ENCODE measurements at regions not wholly inside any gene's neighbourhood (a gene's known extent, or its start where the extent isn't known, plus 50 kb on each side); places are given as distances from the start of the nearest gene placed in this dataset.

DNA sequence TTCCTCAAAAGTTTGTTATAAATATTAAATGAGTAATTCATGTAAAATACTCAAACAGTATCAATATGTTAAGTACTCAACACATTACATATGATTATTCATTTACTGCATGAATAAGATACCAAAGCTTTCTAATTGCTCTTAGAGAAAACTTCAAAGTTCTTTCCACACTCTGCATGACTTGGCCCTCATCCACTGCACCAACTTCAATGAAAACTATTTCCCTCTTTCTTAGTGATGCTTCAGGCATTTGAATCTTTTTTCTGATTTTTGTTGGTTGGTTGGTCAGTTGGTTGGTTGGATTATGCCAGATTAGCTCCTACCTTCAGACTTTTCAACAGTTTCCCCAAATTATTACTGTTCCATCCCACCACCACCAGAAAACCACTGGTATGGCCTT, 314.7 kb upstream of the RGMB start:
- 0 out of 2 replicates have a peak, but pooled peaks cover 5% of the 10 kb centered on the region for H3K4me1 Mint-ChIP-seq
- ChIA-PET POLR2A (no interaction called here), CTCF (no interaction called here)
- H3K27ac Mint-ChIP-seq, result no peak overlapping the region
- DNase-seq (ENCODE audit: low spot score) (no peak), ATAC-seq (no peak)
- no peaks in the 10 kb centered on the region for H3K27me3 Mint-ChIP-seq (ENCODE audit: low read depth)
- H3K36me3 Mint-ChIP-seq, result no peaks in the 10 kb centered on the region
- H3K9me3 Mint-ChIP-seq, result peaks cover 3% of the 10 kb centered on the region
- H3K4me3 Mint-ChIP-seq, result no peak overlapping the region
- no peak for TF ChIP-seq NFE2L1 (CRISPR knock-in tag; IDR thresholded peaks at IDR 0.05)

DNA sequence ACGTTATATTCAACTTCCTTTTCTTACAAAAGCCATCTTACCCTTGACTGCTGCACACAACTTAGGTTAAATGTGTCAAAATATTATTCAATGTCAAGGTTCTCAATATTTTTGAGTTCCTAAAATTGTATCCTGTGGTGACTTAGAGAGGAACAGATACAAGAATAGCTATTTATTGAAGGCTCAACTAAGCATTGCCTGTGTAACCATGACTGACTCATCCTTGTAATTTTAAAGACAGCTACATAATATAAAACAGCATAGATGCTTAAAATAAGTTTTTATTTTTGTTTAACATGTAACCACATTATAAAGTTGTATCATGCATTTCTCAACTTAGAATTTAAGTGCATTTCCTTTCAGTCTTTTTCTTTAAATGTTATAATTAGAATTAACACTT, 312.9 kb upstream of the RGMB start:
- ATAC-seq (no peak), DNase-seq (ENCODE audit: low spot score) (no peak)
- POLR2A ChIA-PET, result no interaction called here
- Mint-ChIP-seq H3K27me3 (ENCODE audit: low read depth) (no peaks in the 10 kb centered on the region), H3K36me3 (no peaks in the 10 kb centered on the region), H3K4me3 (no peak overlapping the region), H3K27ac (no peak overlapping the region), H3K9me3 (peaks cover 11% of the 10 kb centered on the region), H3K4me1 (no peaks in the 10 kb centered on the region)
- CTCF ChIA-PET, result no interaction called here
- no peak for TF ChIP-seq MXD4 (CRISPR knock-in tag; IDR thresholded peaks at IDR 0.05; ENCODE audit: borderline replicate concordance)

DNA sequence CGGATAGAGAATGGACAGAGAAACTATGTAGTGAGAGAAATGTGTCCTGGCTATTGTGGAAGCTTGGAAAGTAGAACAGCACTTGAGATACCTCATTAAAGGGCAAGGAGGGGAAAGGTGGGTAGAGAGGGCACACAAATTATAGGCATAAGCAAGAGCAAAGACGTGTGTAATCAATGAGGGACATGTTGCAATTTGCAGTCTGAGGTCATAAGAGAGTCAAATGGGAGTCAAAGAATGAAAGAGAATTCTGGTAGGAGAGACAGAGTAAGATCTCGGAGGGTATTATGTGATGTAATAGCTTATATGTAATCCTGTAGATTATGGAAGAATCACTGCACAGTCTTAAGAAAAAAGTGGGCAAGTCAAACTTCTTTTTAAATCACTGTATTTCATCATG, 312.0 kb upstream of the RGMB start:
- ATAC-seq (no peak), DNase-seq (ENCODE audit: low spot score) (no peak)
- H3K9me3 Mint-ChIP-seq, result peaks cover 11% of the 10 kb centered on the region
- H3K4me1 Mint-ChIP-seq, result no peaks in the 10 kb centered on the region
- no peaks in the 10 kb centered on the region for H3K36me3 Mint-ChIP-seq
- no peaks in the 10 kb centered on the region for H3K27me3 Mint-ChIP-seq (ENCODE audit: low read depth)
- TF ChIP-seq ZNF121 (CRISPR knock-in tag; IDR thresholded peaks at IDR 0.05) (no peak), ZNF232 (CRISPR knock-in tag; IDR thresholded peaks at IDR 0.05) (no peak), CREM (CRISPR knock-in tag; IDR thresholded peaks at IDR 0.05) (no peak), NFYB (CRISPR knock-in tag; conservative IDR thresholded peaks at IDR 0.05; ENCODE audit: low read depth) (no peak), TP53 (CRISPR knock-in tag; IDR thresholded peaks at IDR 0.05) (no peak)
- no peak overlapping the region for H3K4me3 Mint-ChIP-seq
- POLR2A ChIA-PET, result no interaction called here
- CTCF ChIA-PET, result no interaction called here
- no peak overlapping the region for H3K27ac Mint-ChIP-seq

DNA sequence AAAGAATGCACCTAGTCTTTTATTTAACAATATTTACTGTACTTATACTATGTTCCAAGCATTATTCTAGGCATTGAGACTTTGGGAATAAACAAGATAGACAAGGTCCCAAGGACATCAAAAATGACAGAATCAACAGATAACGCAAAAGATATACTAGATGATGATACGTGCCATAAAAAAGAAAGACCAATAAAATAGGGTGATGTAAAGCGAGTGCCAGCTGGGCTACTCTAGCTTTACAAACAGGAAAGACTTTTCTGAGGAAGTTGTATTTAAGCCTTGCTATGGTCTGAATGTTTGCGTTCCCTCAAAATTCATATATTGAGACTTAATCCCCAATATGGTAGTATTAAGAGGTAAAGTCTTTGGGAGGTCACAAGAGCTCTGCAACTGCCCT, 310.2 kb upstream of the RGMB start:
- no peaks in the 10 kb centered on the region for H3K27me3 Mint-ChIP-seq (ENCODE audit: low read depth)
- H3K4me1 Mint-ChIP-seq, result no peaks in the 10 kb centered on the region
- DNase-seq (ENCODE audit: low spot score), result no peak
- H3K4me3 Mint-ChIP-seq, result no peak overlapping the region
- no peak for ATAC-seq
- ChIA-PET POLR2A (no interaction called here), CTCF (no interaction called here)
- no peaks in the 10 kb centered on the region; the same call in 1 of the 2 replicates for H3K36me3 Mint-ChIP-seq
- peaks cover 27% of the 10 kb centered on the region for H3K9me3 Mint-ChIP-seq
- no peak overlapping the region for H3K27ac Mint-ChIP-seq
- TF ChIP-seq ZNF671 (CRISPR knock-in tag; IDR thresholded peaks at IDR 0.05), result no peak
- no peak for TF ChIP-seq ZNF219 (CRISPR knock-in tag; IDR thresholded peaks at IDR 0.05; ENCODE audit: borderline replicate concordance)
- no peak for TF ChIP-seq ETV6 (CRISPR knock-in tag; IDR thresholded peaks at IDR 0.05)
- TF ChIP-seq, protein P1, sequence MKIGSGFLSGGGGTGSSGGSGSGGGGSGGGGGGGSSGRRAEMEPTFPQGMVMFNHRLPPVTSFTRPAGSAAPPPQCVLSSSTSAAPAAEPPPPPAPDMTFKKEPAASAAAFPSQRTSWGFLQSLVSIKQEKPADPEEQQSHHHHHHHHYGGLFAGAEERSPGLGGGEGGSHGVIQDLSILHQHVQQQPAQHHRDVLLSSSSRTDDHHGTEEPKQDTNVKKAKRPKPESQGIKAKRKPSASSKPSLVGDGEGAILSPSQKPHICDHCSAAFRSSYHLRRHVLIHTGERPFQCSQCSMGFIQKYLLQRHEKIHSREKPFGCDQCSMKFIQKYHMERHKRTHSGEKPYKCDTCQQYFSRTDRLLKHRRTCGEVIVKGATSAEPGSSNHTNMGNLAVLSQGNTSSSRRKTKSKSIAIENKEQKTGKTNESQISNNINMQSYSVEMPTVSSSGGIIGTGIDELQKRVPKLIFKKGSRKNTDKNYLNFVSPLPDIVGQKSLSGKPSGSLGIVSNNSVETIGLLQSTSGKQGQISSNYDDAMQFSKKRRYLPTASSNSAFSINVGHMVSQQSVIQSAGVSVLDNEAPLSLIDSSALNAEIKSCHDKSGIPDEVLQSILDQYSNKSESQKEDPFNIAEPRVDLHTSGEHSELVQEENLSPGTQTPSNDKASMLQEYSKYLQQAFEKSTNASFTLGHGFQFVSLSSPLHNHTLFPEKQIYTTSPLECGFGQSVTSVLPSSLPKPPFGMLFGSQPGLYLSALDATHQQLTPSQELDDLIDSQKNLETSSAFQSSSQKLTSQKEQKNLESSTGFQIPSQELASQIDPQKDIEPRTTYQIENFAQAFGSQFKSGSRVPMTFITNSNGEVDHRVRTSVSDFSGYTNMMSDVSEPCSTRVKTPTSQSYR (CRISPR knock-in tag; IDR thresholded peaks at IDR 0.05), result no peak
- TF ChIP-seq, protein P2, sequence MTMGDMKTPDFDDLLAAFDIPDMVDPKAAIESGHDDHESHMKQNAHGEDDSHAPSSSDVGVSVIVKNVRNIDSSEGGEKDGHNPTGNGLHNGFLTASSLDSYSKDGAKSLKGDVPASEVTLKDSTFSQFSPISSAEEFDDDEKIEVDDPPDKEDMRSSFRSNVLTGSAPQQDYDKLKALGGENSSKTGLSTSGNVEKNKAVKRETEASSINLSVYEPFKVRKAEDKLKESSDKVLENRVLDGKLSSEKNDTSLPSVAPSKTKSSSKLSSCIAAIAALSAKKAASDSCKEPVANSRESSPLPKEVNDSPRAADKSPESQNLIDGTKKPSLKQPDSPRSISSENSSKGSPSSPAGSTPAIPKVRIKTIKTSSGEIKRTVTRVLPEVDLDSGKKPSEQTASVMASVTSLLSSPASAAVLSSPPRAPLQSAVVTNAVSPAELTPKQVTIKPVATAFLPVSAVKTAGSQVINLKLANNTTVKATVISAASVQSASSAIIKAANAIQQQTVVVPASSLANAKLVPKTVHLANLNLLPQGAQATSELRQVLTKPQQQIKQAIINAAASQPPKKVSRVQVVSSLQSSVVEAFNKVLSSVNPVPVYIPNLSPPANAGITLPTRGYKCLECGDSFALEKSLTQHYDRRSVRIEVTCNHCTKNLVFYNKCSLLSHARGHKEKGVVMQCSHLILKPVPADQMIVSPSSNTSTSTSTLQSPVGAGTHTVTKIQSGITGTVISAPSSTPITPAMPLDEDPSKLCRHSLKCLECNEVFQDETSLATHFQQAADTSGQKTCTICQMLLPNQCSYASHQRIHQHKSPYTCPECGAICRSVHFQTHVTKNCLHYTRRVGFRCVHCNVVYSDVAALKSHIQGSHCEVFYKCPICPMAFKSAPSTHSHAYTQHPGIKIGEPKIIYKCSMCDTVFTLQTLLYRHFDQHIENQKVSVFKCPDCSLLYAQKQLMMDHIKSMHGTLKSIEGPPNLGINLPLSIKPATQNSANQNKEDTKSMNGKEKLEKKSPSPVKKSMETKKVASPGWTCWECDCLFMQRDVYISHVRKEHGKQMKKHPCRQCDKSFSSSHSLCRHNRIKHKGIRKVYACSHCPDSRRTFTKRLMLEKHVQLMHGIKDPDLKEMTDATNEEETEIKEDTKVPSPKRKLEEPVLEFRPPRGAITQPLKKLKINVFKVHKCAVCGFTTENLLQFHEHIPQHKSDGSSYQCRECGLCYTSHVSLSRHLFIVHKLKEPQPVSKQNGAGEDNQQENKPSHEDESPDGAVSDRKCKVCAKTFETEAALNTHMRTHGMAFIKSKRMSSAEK (CRISPR knock-in tag; IDR thresholded peaks at IDR 0.05; ENCODE audit: borderline replicate concordance), result no peak
- TF ChIP-seq ELF4 (CRISPR knock-in tag; IDR thresholded peaks at IDR 0.05; ENCODE audit: low read depth), result no peak
- TF ChIP-seq, protein P3, sequence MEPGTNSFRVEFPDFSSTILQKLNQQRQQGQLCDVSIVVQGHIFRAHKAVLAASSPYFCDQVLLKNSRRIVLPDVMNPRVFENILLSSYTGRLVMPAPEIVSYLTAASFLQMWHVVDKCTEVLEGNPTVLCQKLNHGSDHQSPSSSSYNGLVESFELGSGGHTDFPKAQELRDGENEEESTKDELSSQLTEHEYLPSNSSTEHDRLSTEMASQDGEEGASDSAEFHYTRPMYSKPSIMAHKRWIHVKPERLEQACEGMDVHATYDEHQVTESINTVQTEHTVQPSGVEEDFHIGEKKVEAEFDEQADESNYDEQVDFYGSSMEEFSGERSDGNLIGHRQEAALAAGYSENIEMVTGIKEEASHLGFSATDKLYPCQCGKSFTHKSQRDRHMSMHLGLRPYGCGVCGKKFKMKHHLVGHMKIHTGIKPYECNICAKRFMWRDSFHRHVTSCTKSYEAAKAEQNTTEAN (CRISPR knock-in tag; IDR thresholded peaks at IDR 0.05), result no peak
- TF ChIP-seq MXD4 (CRISPR knock-in tag; IDR thresholded peaks at IDR 0.05; ENCODE audit: borderline replicate concordance), result no peak
- TF ChIP-seq ZBTB21 (CRISPR knock-in tag; IDR thresholded peaks at IDR 0.05; ENCODE audit: borderline replicate concordance), result no peak
- TF ChIP-seq, protein P4, sequence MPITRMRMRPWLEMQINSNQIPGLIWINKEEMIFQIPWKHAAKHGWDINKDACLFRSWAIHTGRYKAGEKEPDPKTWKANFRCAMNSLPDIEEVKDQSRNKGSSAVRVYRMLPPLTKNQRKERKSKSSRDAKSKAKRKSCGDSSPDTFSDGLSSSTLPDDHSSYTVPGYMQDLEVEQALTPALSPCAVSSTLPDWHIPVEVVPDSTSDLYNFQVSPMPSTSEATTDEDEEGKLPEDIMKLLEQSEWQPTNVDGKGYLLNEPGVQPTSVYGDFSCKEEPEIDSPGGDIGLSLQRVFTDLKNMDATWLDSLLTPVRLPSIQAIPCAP (CRISPR knock-in tag; IDR thresholded peaks at IDR 0.05), result no peak
- TF ChIP-seq NR1H2 (CRISPR knock-in tag; IDR thresholded peaks at IDR 0.05), result no peak
- TF ChIP-seq ZNF138 (CRISPR knock-in tag; conservative IDR thresholded peaks at IDR 0.05), result no peak
- no peak for TF ChIP-seq GTF2I (CRISPR knock-in tag; conservative IDR thresholded peaks at IDR 0.05)
- TF ChIP-seq SMAD3 (CRISPR knock-in tag; IDR thresholded peaks at IDR 0.05; ENCODE audit: borderline replicate concordance), result no peak
- TF ChIP-seq ZNF416 (CRISPR knock-in tag; IDR thresholded peaks at IDR 0.05), result no peak
- no peak for TF ChIP-seq NR2C2 (CRISPR knock-in tag; IDR thresholded peaks at IDR 0.05)

Measured in WTC11 (cell line).